ENCODE measurements at regions not wholly inside any gene's neighbourhood (a gene's known extent, or its start where the extent isn't known, plus 50 kb on each side); places are given as distances from the start of the nearest gene placed in this dataset.

GRCh38 chr16:62967163-62967562 lies 930.9 kb upstream of the CDH8 start:
- Mint-ChIP-seq H3K4me3 (no peak overlapping the region), H3K36me3 (ENCODE audit: insufficient read depth in 1 of 3, low read depth in 3 of 3) (peaks cover 0 to 5% (median 0%) of the 10 kb centered on the region in 3 experiments; a peak in 1 of 7 replicates), H3K9me3 (no peaks in the 10 kb centered on the region; a peak in 1 of 5 replicates), H3K27ac (no peak overlapping the region), H3K27me3 (ENCODE audit: low read depth) (no peaks in the 10 kb centered on the region), H3K4me1 (no peaks in the 10 kb centered on the region)
- Histone ChIP-seq H4K8ac (replicated peaks; ENCODE audit: insufficient read length, low read depth, low read length) (no peak overlapping the region), H3K56ac (ENCODE audit: insufficient read length, low read depth, low read length) (no peak overlapping the region), H2BK12ac (ENCODE audit: insufficient read length, low read depth, low read length) (no peak overlapping the region), H3K18ac (ENCODE audit: insufficient read length, low read depth, low read length) (no peak overlapping the region), H4K91ac (ENCODE audit: insufficient read length, low read depth, low read length) (no peak overlapping the region), H2BK120ac (ENCODE audit: low read depth, low read length, poor library complexity, severe bottlenecking) (no peak overlapping the region), H4K20me1 (ENCODE audit: control insufficient read depth, insufficient read depth, insufficient read length) (no peaks in the 10 kb centered on the region), H3K27me3 (ENCODE audit: insufficient read depth, low read length) (no peaks in the 10 kb centered on the region), H2AK5ac (ENCODE audit: insufficient read length, low read length) (no peak overlapping the region), H4K5ac (ENCODE audit: insufficient read length, low read depth, low read length) (no peak overlapping the region), H3K9ac (ENCODE audit: extremely low read depth, insufficient read length, low read length) (no peak overlapping the region), H3K27ac (ENCODE audit: insufficient read length, low read depth, low read length) (no peak overlapping the region), H3K23ac (ENCODE audit: insufficient read length, low read depth, low read length) (no peak overlapping the region), H3K23me2 (ENCODE audit: insufficient read length, low read depth, low read length, poor library complexity, severe bottlenecking) (no peaks in the 10 kb centered on the region), H3T11ph (ENCODE audit: low read length) (no peak overlapping the region), H3K79me2 (ENCODE audit: insufficient read depth, low read length) (no peaks in the 10 kb centered on the region), H2AFZ (ENCODE audit: low read length) (no peak overlapping the region), H3K4me2 (ENCODE audit: insufficient read depth, insufficient read length, low read length) (no peak overlapping the region), H3K79me1 (ENCODE audit: insufficient read depth, low read depth, low read length, poor library complexity, severe bottlenecking) (no peaks in the 10 kb centered on the region), H3K9me3 (ENCODE audit: control insufficient read depth, low read depth, low read length) (no peaks in the 10 kb centered on the region), H3K4ac (ENCODE audit: low read depth, low read length) (no peak overlapping the region), H2BK5ac (ENCODE audit: insufficient read length, low read length) (no peak overlapping the region), H2BK15ac (ENCODE audit: low read depth, low read length) (no peak overlapping the region), H3K4me1 (ENCODE audit: insufficient read depth, low read length) (no peaks in the 10 kb centered on the region), H2BK20ac (ENCODE audit: low read depth, low read length, poor library complexity, severe bottlenecking) (no peak overlapping the region), H3K14ac (ENCODE audit: insufficient read depth, low read length) (no peak overlapping the region)
- TF ChIP-seq, protein P1, sequence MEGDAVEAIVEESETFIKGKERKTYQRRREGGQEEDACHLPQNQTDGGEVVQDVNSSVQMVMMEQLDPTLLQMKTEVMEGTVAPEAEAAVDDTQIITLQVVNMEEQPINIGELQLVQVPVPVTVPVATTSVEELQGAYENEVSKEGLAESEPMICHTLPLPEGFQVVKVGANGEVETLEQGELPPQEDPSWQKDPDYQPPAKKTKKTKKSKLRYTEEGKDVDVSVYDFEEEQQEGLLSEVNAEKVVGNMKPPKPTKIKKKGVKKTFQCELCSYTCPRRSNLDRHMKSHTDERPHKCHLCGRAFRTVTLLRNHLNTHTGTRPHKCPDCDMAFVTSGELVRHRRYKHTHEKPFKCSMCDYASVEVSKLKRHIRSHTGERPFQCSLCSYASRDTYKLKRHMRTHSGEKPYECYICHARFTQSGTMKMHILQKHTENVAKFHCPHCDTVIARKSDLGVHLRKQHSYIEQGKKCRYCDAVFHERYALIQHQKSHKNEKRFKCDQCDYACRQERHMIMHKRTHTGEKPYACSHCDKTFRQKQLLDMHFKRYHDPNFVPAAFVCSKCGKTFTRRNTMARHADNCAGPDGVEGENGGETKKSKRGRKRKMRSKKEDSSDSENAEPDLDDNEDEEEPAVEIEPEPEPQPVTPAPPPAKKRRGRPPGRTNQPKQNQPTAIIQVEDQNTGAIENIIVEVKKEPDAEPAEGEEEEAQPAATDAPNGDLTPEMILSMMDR (conservative IDR thresholded peaks at IDR 0.05): no peak
- no peak for DNase-seq
- no CpG with 5 or more reads among the region's 3 CpGs for WGBS (ENCODE audit: extremely low coverage, insufficient read length, low lambda C conversion rate)

Measured in H9 (cell line).